Muscle layer of colon (tissue), 2 donors: ENCODE measurements at regions not wholly inside any gene's neighbourhood (a gene's known extent, or its start where the extent isn't known, plus 50 kb on each side); places are given as distances from the start of the nearest gene placed in this dataset.
"Not testable (repeated sequence)": the region's sequence is repeated elsewhere in the genome, so short reads cannot be mapped to it uniquely, and the experiment has no call there.

Experiments
- H3K27ac ChIP-seq: one replicate; pipeline ENCODE4 v1.7.0; 2013; ENCODE audit warnings: low read depth, mild to moderate bottlenecking, low read length, moderate library complexity
- H3K27me3 ChIP-seq, 2 donors: one replicate each; pipeline ENCODE4 v1.7.0; 2013; ENCODE audit warnings: low read length in 2 of 2, mild to moderate bottlenecking in 2 of 2; ENCODE audit not compliant: insufficient read depth in 2 of 2, control insufficient read depth in 1 of 2
- H3K36me3 ChIP-seq: one replicate; pipeline ENCODE4 v1.7.0; 2013; ENCODE audit warnings: mild to moderate bottlenecking, low read length; ENCODE audit not compliant: insufficient read depth
- H3K4me1 ChIP-seq: one replicate; pipeline ENCODE4 v1.7.0; 2013; ENCODE audit warnings: mild to moderate bottlenecking, low read length; ENCODE audit not compliant: insufficient read depth
- H3K4me3 ChIP-seq, 2 donors: one replicate each; pipeline ENCODE4 v1.7.0; 2013; ENCODE audit warnings: low read length in 2 of 2, low read depth in 1 of 2, mild to moderate bottlenecking in 1 of 2, moderate library complexity in 1 of 2
- H3K9ac ChIP-seq: one replicate; pipeline ENCODE4 v1.7.0; 2013; ENCODE audit warnings: low read length
- H3K9me3 ChIP-seq: one replicate; pipeline ENCODE4 v1.7.0; 2013; ENCODE audit warnings: mild to moderate bottlenecking, low read length
- donor health status: abdominal sarcoma.
- donor health status: Adenocarcinoma of cecum.

DNA sequence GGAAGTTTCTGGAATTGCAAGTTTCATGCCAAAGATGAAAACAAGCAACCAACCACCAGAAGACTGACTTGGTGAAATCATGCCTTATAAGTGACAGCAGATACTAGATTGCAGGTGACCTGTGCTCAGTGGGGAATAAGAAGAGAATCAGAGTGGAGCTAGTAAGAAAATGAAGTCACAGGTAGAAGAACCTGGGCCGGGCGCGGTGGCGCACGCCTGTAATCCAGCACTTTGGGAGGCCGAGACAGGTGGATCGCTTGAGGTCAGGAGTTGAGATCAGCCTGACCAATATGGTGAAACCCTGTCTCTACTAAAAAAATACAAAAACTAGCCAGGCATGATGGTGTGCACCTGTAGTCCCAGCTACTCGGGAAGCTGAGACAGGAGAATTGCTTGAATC lies 251.7 kb upstream of the PODXL start:
- H3K9me3 ChIP-seq, H3K36me3 ChIP-seq, H3K27ac ChIP-seq, H3K4me3 ChIP-seq, H3K4me1 ChIP-seq, H3K9ac ChIP-seq, H3K27me3 ChIP-seq: not testable (repeated sequence)

DNA sequence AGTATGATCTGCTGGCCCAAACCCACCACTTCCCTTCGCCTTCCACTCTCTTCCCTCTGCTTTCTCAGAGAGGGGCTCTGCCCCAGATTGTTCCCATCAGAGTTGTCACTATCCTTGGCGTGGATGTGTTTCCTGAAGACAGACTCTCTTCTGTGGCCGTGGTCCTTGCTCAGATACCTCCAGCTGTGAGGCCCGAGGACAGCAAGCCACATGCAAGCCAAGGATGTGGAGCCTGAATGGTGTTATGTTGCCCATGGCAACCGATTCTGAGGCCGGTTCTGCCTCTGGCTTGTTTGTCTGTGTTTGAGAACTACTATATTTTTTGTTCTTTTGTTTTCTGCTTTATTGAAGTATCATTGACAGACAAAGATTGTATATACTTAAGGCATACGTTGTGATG lies 247.4 kb upstream of the PODXL start:
- H3K27me3 ChIP-seq, result no peaks in the 10 kb centered on the region
- no peak overlapping the region for H3K4me3 ChIP-seq
- no peak overlapping the region for H3K27ac ChIP-seq
- no peak overlapping the region for H3K9ac ChIP-seq
- no peaks in the 10 kb centered on the region for H3K9me3 ChIP-seq
- H3K4me1 ChIP-seq, result no peaks in the 10 kb centered on the region
- H3K36me3 ChIP-seq, result no peaks in the 10 kb centered on the region

DNA sequence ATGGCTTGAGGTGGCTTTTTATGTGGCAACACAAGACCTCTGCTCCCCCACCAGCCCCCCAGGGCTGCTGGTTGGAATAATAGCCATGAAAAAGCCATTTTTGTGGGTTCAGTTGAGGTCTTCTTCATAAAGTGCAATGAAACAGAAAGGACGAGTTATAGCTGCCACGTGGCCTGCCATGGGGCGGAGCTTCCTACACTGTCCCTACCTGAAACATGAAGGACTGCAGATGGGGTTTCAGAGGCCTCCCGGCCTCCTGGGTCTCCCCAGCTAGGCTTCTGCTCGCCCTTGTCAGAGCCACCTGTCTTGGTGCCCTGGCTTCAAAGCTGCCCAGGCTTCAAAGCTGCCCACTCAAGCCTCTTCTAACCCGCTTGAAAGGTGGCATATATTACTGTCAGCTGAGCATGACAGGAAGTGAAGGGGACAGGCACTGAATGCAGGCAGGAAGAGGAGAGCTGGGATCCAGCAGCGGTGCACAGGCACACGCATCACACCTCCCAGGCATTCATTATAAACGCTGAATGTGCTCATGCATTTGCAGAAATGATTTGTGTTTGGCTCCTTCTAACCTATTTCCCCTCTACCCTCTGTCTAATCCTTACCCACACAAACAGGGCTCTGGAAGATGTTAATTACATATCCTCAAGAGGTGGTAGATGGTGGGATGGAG lies 245.9 kb upstream of the PODXL start:
- no peak overlapping the region for H3K9ac ChIP-seq
- H3K4me1 ChIP-seq, result no peaks in the 10 kb centered on the region
- no peak overlapping the region for H3K27ac ChIP-seq
- H3K9me3 ChIP-seq, result no peaks in the 10 kb centered on the region
- H3K36me3 ChIP-seq, result no peaks in the 10 kb centered on the region
- H3K4me3 ChIP-seq, result no peak overlapping the region
- H3K27me3 ChIP-seq, result no peaks in the 10 kb centered on the region

DNA sequence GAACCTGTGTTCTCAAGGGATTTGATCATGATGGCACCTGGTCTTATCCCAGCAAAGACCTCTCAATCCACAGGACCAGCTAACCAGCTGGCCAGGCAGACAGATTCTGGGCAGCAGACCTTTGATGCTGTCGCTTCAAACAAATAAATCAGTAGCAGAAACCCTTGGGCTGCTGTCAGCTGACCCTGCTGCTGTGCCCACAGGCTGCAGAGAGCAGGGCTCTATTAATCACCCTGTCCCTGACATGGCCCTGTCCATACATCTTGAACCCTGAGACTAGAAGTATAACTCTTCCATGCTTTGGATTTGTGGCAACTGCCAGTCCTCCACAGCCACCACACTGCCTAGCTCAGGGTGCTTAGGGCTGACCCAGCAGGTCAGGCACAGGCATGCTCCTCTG lies 244.1 kb upstream of the PODXL start:
- H3K36me3 ChIP-seq, result no peaks in the 10 kb centered on the region
- no peaks in the 10 kb centered on the region for H3K4me1 ChIP-seq
- no peak overlapping the region for H3K27ac ChIP-seq
- no peak overlapping the region for H3K9ac ChIP-seq
- H3K4me3 ChIP-seq, result no peak overlapping the region
- H3K9me3 ChIP-seq, result no peaks in the 10 kb centered on the region
- H3K27me3 ChIP-seq, result no peaks in the 10 kb centered on the region

DNA sequence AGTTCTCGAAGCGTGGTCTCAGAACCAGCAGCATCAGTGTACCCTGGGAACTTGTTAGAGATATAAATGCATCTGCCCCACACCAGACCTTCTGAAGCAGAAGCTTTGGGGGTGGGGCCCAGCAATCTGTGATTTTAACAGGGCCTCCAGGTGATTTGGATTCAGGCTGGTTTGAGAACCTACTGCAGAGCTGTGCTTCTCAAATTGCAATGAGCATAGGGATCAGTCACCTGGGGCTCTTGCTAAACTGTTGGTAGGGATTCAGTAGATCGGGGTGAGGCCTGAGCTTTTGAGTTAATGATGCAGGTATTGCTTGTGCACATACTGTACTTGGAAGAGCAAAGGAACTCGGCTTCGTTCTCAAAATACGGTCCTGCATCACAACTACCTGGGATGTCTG lies 243.6 kb upstream of the PODXL start:
- no peak overlapping the region for H3K27ac ChIP-seq
- H3K4me1 ChIP-seq, result no peaks in the 10 kb centered on the region
- H3K4me3 ChIP-seq, result no peak overlapping the region
- no peak overlapping the region for H3K9ac ChIP-seq
- H3K9me3 ChIP-seq, result no peaks in the 10 kb centered on the region
- no peaks in the 10 kb centered on the region for H3K36me3 ChIP-seq
- H3K27me3 ChIP-seq, result no peaks in the 10 kb centered on the region

DNA sequence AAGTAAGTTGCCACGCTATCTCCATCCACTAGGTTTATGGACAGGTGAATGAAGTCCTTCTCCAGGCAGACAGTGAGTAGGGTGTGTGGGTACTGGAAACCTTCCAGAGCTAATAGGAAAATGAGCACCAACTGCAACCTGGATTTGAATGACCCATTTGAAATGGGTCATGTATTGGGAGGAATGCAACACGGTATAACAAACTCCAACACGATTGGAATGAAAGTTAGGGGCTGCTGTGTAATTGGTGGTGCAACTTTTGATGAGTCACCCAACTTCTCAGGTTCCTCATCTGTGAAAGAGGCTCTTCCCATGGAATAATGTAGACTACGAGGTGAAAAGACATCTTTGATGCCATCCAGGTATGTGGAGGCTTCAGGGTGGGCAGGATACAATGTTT lies 241.4 kb upstream of the PODXL start:
- no peak overlapping the region for H3K9ac ChIP-seq
- H3K27me3 ChIP-seq, result no peaks in the 10 kb centered on the region
- H3K4me1 ChIP-seq, result no peaks in the 10 kb centered on the region
- H3K27ac ChIP-seq, result no peak overlapping the region
- no peak overlapping the region for H3K4me3 ChIP-seq
- no peaks in the 10 kb centered on the region for H3K9me3 ChIP-seq
- no peaks in the 10 kb centered on the region for H3K36me3 ChIP-seq

GRCh38 chr7:131795400-131795799 lies 239.0 kb upstream of the PODXL start:
- Histone ChIP-seq H3K9ac (no peak overlapping the region), H3K4me3 (no peak overlapping the region), H3K27ac (no peak overlapping the region), H3K36me3 (no peaks in the 10 kb centered on the region), H3K9me3 (no peaks in the 10 kb centered on the region), H3K4me1 (no peaks in the 10 kb centered on the region), H3K27me3 (no peaks in the 10 kb centered on the region)

- no peak overlapping the region for H3K9ac ChIP-seq
- no peaks in the 10 kb centered on the region for H3K9me3 ChIP-seq
- H3K27me3 ChIP-seq, result no peaks in the 10 kb centered on the region
- no peaks in the 10 kb centered on the region for H3K4me1 ChIP-seq
- H3K4me3 ChIP-seq, result no peak overlapping the region
- no peak overlapping the region for H3K27ac ChIP-seq
- H3K36me3 ChIP-seq, result no peaks in the 10 kb centered on the region
These were observed 235.9 kb upstream of the PODXL start for GRCh38 chr7:131792311-131792710.

GRCh38 chr7:131787101-131787500 lies 230.7 kb upstream of the PODXL start:
- Histone ChIP-seq H3K27me3 (no peaks in the 10 kb centered on the region), H3K9ac (no peak overlapping the region), H3K36me3 (no peaks in the 10 kb centered on the region), H3K9me3 (no peaks in the 10 kb centered on the region), H3K4me3 (no peak overlapping the region), H3K27ac (no peak overlapping the region), H3K4me1 (no peaks in the 10 kb centered on the region)

DNA sequence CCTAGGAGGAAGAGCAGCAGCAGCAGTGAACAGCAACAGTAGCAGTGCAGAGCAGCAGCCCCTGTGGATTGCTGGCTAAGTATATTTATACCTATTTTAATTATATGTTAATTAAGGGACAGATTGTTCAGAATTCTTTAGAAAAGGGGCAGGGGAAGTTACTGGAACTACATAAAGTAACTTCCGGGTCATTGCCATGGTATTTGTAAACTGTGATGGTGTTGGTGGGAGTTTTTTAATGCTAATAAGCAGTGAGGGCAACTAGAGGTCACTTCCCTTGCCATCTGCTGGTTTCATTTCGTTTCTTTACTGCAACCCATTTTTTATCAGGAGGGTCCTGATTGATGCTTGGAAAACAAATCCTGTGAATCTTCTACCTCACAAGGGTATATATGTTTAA lies 229.8 kb upstream of the PODXL start:
- Histone ChIP-seq H3K9me3 (no peaks in the 10 kb centered on the region), H3K4me3 (no peak overlapping the region), H3K27ac (no peak overlapping the region), H3K9ac (no peak overlapping the region), H3K36me3 (no peaks in the 10 kb centered on the region), H3K27me3 (no peaks in the 10 kb centered on the region), H3K4me1 (no peaks in the 10 kb centered on the region)

- no peak overlapping the region for H3K27ac ChIP-seq
- H3K27me3 ChIP-seq, result no peaks in the 10 kb centered on the region
- H3K9ac ChIP-seq, result no peak overlapping the region
- H3K9me3 ChIP-seq, result no peaks in the 10 kb centered on the region
- H3K4me3 ChIP-seq, result no peak overlapping the region
- H3K36me3 ChIP-seq, result no peaks in the 10 kb centered on the region
- no peaks in the 10 kb centered on the region for H3K4me1 ChIP-seq
These were observed 222.2 kb upstream of the PODXL start for GRCh38 chr7:131778601-131779000.

DNA sequence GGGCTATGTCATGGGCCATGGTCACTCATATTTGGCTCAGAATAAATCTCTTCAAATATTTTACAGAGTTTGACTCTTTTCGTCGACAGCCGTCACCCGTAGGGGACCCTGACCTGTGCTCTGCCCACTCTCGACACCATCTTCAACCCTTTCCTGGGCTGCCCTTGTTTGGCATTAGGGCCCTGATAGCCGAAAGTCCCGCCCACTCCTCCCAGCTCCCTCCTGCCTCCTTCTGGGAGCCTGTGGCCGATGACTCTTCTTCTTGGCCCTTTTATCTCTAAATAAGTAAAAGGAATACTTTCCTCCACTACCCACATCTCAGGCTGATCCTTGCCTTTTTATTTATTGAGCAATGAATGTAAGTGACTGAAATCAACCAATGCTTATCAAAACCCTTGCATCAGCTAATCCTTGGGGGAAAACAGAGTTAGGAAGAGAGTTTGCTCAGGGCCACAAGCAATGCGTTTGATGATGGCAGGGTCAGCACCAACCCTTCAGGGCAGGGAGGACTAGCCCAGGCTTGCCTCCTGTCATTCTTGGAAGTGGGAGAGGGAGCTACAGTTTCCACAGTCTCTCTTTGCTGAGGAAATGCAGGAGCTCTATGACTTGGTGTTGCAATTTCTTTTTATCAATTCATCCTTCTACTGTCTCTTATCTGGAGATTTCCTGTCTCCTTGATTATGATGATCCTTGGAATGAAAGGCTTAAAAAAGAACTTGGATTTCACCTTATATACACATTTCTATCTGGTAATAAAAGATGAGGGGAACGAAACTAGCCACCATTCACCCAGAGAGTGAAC lies 218.2 kb upstream of the PODXL start:
- Histone ChIP-seq H3K4me3 (no peak overlapping the region), H3K36me3 (no peaks in the 10 kb centered on the region), H3K4me1 (no peaks in the 10 kb centered on the region), H3K9ac (no peak overlapping the region), H3K9me3 (no peaks in the 10 kb centered on the region), H3K27me3 (no peaks in the 10 kb centered on the region), H3K27ac (no peak overlapping the region)
